ENCODE measurements at regions not wholly inside any gene's neighbourhood (a gene's known extent, or its start where the extent isn't known, plus 50 kb on each side); places are given as distances from the start of the nearest gene placed in this dataset.
"Not testable (repeated sequence)": the region's sequence is repeated elsewhere in the genome, so short reads cannot be mapped to it uniquely, and the experiment has no call there.

DNA sequence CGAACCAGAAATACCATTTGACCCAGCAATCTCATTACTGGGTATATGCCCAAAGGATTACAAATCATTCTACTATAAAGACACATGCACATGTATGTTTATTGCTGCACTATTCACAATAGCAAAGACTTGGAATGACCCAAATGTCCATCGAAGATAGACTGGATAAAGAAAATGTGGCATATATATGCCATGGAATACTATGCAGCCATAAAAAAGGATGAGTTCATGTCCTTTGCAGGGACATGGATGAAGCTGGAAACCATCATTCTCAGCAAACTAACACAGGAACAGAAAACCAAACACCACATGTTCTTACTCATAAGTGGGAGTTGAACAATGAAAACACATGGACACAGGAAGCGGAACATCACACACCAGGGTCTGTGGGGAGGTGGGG lies 124.5 kb downstream of the CHIC2 start:
- not testable (repeated sequence) for DNase-seq; H3K27me3 ChIP-seq (replicated peaks in 2 of 5; ENCODE audit: control insufficient read depth in 4 of 5, insufficient read depth in 5 of 5, low read length in 4 of 5); H3K9me3 ChIP-seq (ENCODE audit: control extremely low read depth in 1 of 5, control insufficient read depth in 4 of 5, insufficient read depth in 2 of 5, low read depth in 1 of 5, low read length in 4 of 5); H3K4me1 ChIP-seq (ENCODE audit: control extremely low read depth in 1 of 4, control insufficient read depth in 4 of 4, insufficient read depth in 4 of 4, low read length in 3 of 4); H3K27ac ChIP-seq (ENCODE audit: insufficient read depth in 1 of 2, low read depth in 1 of 2, low read length in 2 of 2, poor library complexity in 1 of 2, severe bottlenecking in 2 of 2); H3K4me3 ChIP-seq (ENCODE audit: control insufficient read depth in 1 of 7, extremely low read depth in 1 of 7, insufficient read depth in 4 of 7, low read depth in 2 of 7, low read length in 6 of 7); H3K36me3 ChIP-seq (ENCODE audit: control insufficient read depth in 4 of 4, insufficient read depth in 4 of 4, low read length in 3 of 4)
- ChIA-PET POLR2A (interaction anchor here (0.8 kb wide), 1 partner anchor 9 kb away, joined by 3 read pairs; no protein-coding TSS in a partner anchor), CTCF (interaction anchor here (1.1 to 1.4 kb wide), 2 partner anchors 9 to 10 kb away, joined by 3 to 6 read pairs; no protein-coding TSS in a partner anchor)
- no CpG with 5 or more reads among the region's 3 CpGs for WGBS (ENCODE audit: insufficient coverage)

DNA sequence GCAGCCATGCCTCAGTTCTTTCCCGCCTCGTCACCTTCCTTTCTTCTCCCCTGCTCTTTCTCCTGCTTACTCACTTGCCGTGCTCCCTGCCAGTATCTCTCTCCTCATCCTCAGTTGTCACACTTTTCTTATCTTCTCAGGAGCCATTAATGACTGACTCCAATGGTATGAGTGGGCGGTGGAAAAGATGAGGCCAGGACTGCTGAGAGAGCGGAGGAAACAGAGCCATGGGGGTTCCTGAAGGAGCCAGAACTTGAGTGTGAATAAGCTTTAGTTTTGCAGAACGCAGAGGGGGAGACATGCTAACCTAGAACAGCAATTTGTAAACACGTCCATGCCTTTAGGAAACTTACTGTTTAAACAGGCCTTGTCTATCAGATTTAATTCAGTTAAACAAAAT lies 126.5 kb downstream of the CHIC2 start:
- no peak for DNase-seq
- Histone ChIP-seq H3K27me3 (replicated peaks in 2 of 5; ENCODE audit: control insufficient read depth in 4 of 5, insufficient read depth in 5 of 5, low read length in 4 of 5) (no peaks in the 10 kb centered on the region), H3K9me3 (ENCODE audit: control extremely low read depth in 1 of 5, control insufficient read depth in 4 of 5, insufficient read depth in 2 of 5, low read depth in 1 of 5, low read length in 4 of 5) (peaks cover 0 to 3% (median 0%) of the 10 kb centered on the region in 5 experiments), H3K4me3 (ENCODE audit: control insufficient read depth in 1 of 7, extremely low read depth in 1 of 7, insufficient read depth in 4 of 7, low read depth in 2 of 7, low read length in 6 of 7) (no peak overlapping the region), H3K4me1 (ENCODE audit: control extremely low read depth in 1 of 4, control insufficient read depth in 4 of 4, insufficient read depth in 4 of 4, low read length in 3 of 4) (no peaks in the 10 kb centered on the region), H3K36me3 (ENCODE audit: control insufficient read depth in 4 of 4, insufficient read depth in 4 of 4, low read length in 3 of 4) (no peaks in the 10 kb centered on the region), H3K27ac (ENCODE audit: insufficient read depth in 1 of 2, low read depth in 1 of 2, low read length in 2 of 2, poor library complexity in 1 of 2, severe bottlenecking in 2 of 2) (no peak overlapping the region)
- 93% methylated on average over 6 of the region's 7 CpGs for WGBS (ENCODE audit: insufficient coverage)
- POLR2A ChIA-PET: no interaction called here
- CTCF ChIA-PET: interaction anchor here (1.6 kb wide), 1 partner anchor 281 kb away, joined by 5 read pairs; no protein-coding TSS in a partner anchor

DNA sequence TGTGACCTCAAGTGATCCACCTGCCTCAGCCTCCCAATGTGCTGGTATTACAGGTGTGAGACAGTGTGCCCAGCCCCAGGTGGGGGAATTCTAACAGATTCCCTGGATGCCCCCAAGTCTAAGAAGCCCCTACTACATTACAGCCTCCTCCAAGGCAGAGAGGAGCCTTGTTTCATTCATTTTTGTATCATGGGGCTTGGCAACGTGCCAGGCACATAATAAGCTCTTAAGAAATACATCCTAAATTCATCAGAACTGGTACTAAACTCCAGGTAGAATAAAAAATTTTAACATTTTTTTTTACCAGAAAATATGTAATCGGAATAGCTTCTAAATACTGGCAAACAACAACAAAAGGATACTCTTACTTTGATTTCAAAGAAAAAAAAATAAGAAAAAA lies 127.1 kb downstream of the CHIC2 start:
- DNase-seq: no peak
- Histone ChIP-seq H3K36me3 (ENCODE audit: control insufficient read depth in 4 of 4, insufficient read depth in 4 of 4, low read length in 3 of 4) (no peaks in the 10 kb centered on the region), H3K4me3 (ENCODE audit: control insufficient read depth in 1 of 7, extremely low read depth in 1 of 7, insufficient read depth in 4 of 7, low read depth in 2 of 7, low read length in 6 of 7) (no peak overlapping the region), H3K4me1 (ENCODE audit: control extremely low read depth in 1 of 4, control insufficient read depth in 4 of 4, insufficient read depth in 4 of 4, low read length in 3 of 4) (no peaks in the 10 kb centered on the region), H3K27ac (ENCODE audit: insufficient read depth in 1 of 2, low read depth in 1 of 2, low read length in 2 of 2, poor library complexity in 1 of 2, severe bottlenecking in 2 of 2) (no peak overlapping the region), H3K9me3 (ENCODE audit: control extremely low read depth in 1 of 5, control insufficient read depth in 4 of 5, insufficient read depth in 2 of 5, low read depth in 1 of 5, low read length in 4 of 5) (peaks cover 0 to 3% (median 0%) of the 10 kb centered on the region in 5 experiments), H3K27me3 (replicated peaks in 2 of 5; ENCODE audit: control insufficient read depth in 4 of 5, insufficient read depth in 5 of 5, low read length in 4 of 5) (no peaks in the 10 kb centered on the region)
- CTCF ChIA-PET: interaction anchor here (0.6 to 1.6 kb wide), 2 partner anchors 281 to 1267 kb away, joined by 3 to 5 read pairs; no protein-coding TSS in a partner anchor
- 80% methylated on average over 1 of the region's 2 CpGs for WGBS (ENCODE audit: insufficient coverage)
- POLR2A ChIA-PET: no interaction called here

DNA sequence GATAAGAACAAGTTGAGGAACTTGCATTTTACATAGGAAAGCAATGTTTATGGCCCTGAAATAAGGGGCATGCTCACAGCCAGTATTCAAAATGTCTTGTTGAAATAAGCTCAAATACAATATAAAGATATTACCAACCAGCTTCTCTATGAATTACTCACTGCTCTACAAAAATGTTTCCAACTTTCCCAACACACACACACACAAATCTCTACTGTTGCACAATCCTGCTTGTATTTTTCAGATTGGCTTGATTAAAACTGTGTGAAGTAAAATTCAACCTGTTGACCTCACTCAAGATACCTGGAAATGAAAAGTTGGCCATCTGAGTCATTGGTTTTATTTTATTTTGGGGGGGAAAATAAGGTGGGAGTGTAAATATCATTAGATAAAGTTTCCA lies 128.6 kb downstream of the CHIC2 start:
- H3K27ac ChIP-seq (ENCODE audit: insufficient read depth in 1 of 2, low read depth in 1 of 2, low read length in 2 of 2, poor library complexity in 1 of 2, severe bottlenecking in 2 of 2): no peak overlapping the region
- no peak for DNase-seq
- H3K4me1 ChIP-seq (ENCODE audit: control extremely low read depth in 1 of 4, control insufficient read depth in 4 of 4, insufficient read depth in 4 of 4, low read length in 3 of 4): no peaks in the 10 kb centered on the region
- H3K9me3 ChIP-seq (ENCODE audit: control extremely low read depth in 1 of 5, control insufficient read depth in 4 of 5, insufficient read depth in 2 of 5, low read depth in 1 of 5, low read length in 4 of 5): peaks cover 0 to 3% (median 0%) of the 10 kb centered on the region in 5 experiments
- H3K27me3 ChIP-seq (replicated peaks in 2 of 5; ENCODE audit: control insufficient read depth in 4 of 5, insufficient read depth in 5 of 5, low read length in 4 of 5): no peaks in the 10 kb centered on the region
- CTCF ChIA-PET: interaction anchor here (1.3 to 2.1 kb wide), 2 partner anchors 14 to 297 kb away, joined by 3 to 7 read pairs; no protein-coding TSS in a partner anchor
- POLR2A ChIA-PET: interaction anchor here (0.8 kb wide), 1 partner anchor 280 kb away, joined by 3 read pairs; no protein-coding TSS in a partner anchor
- no peaks in the 10 kb centered on the region for H3K36me3 ChIP-seq (ENCODE audit: control insufficient read depth in 4 of 4, insufficient read depth in 4 of 4, low read length in 3 of 4)
- H3K4me3 ChIP-seq (ENCODE audit: control insufficient read depth in 1 of 7, extremely low read depth in 1 of 7, insufficient read depth in 4 of 7, low read depth in 2 of 7, low read length in 6 of 7): no peak overlapping the region

DNA sequence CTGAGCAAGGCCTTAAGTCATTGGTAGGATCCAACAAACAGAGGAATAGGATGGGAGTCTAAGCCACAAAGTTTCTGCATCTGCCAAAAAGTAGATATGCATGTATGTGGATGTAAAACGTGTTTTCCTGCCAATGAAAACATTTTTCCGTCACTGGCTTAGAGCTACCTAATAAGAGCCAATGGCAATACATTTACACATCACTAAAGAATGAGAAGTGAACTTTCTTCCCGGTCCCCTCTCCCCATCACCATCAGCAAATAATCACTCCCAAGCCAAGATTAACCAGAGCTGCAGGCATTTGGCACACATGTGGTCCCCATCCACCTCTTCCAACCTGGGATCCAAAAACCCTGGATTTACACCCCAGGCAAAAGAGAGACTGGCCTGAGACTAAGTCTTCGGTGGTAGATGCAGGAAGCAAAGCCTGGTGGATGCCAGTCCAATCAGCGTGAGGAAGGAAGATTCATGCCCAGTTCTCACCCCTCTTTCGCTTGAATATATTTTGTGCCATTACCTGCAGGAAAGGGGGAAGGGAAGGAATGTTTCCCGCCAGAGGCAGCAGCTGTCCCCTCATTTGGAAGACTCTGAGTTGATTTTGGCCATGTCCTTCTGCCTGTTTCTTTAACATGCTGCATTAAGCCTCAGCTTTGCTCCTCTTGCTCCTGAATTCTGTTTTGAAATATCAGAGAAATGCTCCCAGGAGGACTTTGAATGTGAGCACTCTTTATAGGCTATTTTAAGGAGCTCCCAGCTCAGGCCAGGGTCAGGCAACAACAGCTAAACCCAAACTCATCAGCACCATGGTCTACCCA lies 131.4 kb downstream of the CHIC2 start:
- no peak for DNase-seq
- Histone ChIP-seq H3K9me3 (ENCODE audit: control extremely low read depth in 1 of 5, control insufficient read depth in 4 of 5, insufficient read depth in 2 of 5, low read depth in 1 of 5, low read length in 4 of 5) (no peaks in the 10 kb centered on the region), H3K4me1 (ENCODE audit: control extremely low read depth in 1 of 4, control insufficient read depth in 4 of 4, insufficient read depth in 4 of 4, low read length in 3 of 4) (peaks cover 0 to 3% (median 0%) of the 10 kb centered on the region in 4 experiments), H3K27ac (ENCODE audit: insufficient read depth in 1 of 2, low read depth in 1 of 2, low read length in 2 of 2, poor library complexity in 1 of 2, severe bottlenecking in 2 of 2) (no peak overlapping the region), H3K27me3 (replicated peaks in 2 of 5; ENCODE audit: control insufficient read depth in 4 of 5, insufficient read depth in 5 of 5, low read length in 4 of 5) (no peaks in the 10 kb centered on the region), H3K36me3 (ENCODE audit: control insufficient read depth in 4 of 4, insufficient read depth in 4 of 4, low read length in 3 of 4) (no peaks in the 10 kb centered on the region), H3K4me3 (ENCODE audit: control insufficient read depth in 1 of 7, extremely low read depth in 1 of 7, insufficient read depth in 4 of 7, low read depth in 2 of 7, low read length in 6 of 7) (no peak overlapping the region)
- POLR2A ChIA-PET: no interaction called here
- CTCF ChIA-PET: interaction anchor here (1.0 to 9.9 kb wide), 8 partner anchors 13 to 300 kb away, joined by 3 to 121 read pairs (median 18); no protein-coding TSS in a partner anchor
- 100% methylated on average over 6 of the region's 7 CpGs for WGBS (ENCODE audit: insufficient coverage)

DNA sequence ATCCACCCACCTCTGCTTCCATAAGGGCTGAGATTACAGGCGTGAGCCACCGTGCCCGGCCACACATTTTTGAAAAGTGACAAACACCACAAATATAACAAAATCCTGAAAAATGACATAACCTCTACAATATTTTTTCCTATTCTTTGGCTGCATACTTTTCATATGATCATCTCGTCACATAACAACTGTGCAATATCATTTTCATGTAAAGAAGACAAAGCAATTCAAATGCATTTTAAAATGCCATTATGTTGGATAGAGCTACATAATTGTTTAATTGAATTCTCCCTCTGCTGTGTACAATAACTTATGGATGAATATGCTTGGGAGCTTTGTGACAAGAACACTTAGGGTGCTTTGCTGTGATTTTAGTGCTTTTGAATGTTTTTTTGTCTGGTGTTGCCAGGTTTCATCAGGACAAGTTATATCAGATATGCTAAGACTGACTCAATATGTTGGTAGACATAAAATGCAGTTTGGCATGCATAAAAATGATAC lies 132.9 kb downstream of the CHIC2 start:
- no peak overlapping the region for H3K27ac ChIP-seq (ENCODE audit: insufficient read depth in 1 of 2, low read depth in 1 of 2, low read length in 2 of 2, poor library complexity in 1 of 2, severe bottlenecking in 2 of 2)
- 100% methylated on average over 3 of the region's 4 CpGs for WGBS (ENCODE audit: insufficient coverage)
- peaks cover 0 to 3% (median 0%) of the 10 kb centered on the region in 4 experiments for H3K4me1 ChIP-seq (ENCODE audit: control extremely low read depth in 1 of 4, control insufficient read depth in 4 of 4, insufficient read depth in 4 of 4, low read length in 3 of 4)
- CTCF ChIA-PET: interaction anchor here (0.7 to 9.9 kb wide), 13 partner anchors 9 to 302 kb away, joined by 3 to 121 read pairs (median 9); no protein-coding TSS in a partner anchor
- POLR2A ChIA-PET: interaction anchor here (1.2 kb wide), 1 partner anchor 8 kb away, joined by 3 read pairs; no protein-coding TSS in a partner anchor
- H3K4me3 ChIP-seq (ENCODE audit: control insufficient read depth in 1 of 7, extremely low read depth in 1 of 7, insufficient read depth in 4 of 7, low read depth in 2 of 7, low read length in 6 of 7): no peak overlapping the region
- peaks cover 0 to 2% (median 0%) of the 10 kb centered on the region in 5 experiments for H3K27me3 ChIP-seq (replicated peaks in 2 of 5; ENCODE audit: control insufficient read depth in 4 of 5, insufficient read depth in 5 of 5, low read length in 4 of 5)
- no peak for DNase-seq
- H3K36me3 ChIP-seq (ENCODE audit: control insufficient read depth in 4 of 4, insufficient read depth in 4 of 4, low read length in 3 of 4): no peaks in the 10 kb centered on the region
- H3K9me3 ChIP-seq (ENCODE audit: control extremely low read depth in 1 of 5, control insufficient read depth in 4 of 5, insufficient read depth in 2 of 5, low read depth in 1 of 5, low read length in 4 of 5): no peaks in the 10 kb centered on the region

Measured in common myeloid progenitor, CD34-positive (primary cell).